Hepatocyte (in vitro differentiated cells): ENCODE measurements at regions not wholly inside any gene's neighbourhood (a gene's known extent, or its start where the extent isn't known, plus 50 kb on each side); places are given as distances from the start of the nearest gene placed in this dataset.

Experiments used
- DNase-seq: peaks from one replicate; pipeline ENCODE4 v3.0.0-alpha.2; 2016; ENCODE audit warnings: low spot score
- H2AFZ ChIP-seq: fragments of 200-600 bp; sonication (generic); 2 replicates; pipeline ENCODE4 v1.6.0; 2016; ENCODE audit warnings: antibody characterized with exemption, mild to moderate bottlenecking
- H3K27ac ChIP-seq: fragments of 200-600 bp; sonication (generic); 2 replicates; pipeline ENCODE4 v1.5.1; 2016; ENCODE audit warnings: mild to moderate bottlenecking
- H3K27me3 ChIP-seq: fragments of 200-600 bp; sonication (generic); 2 replicates; pipeline ENCODE4 v1.6.1; 2016
- H3K36me3 ChIP-seq: fragments of 200-600 bp; sonication (generic); replicated peaks from 2 replicates; pipeline ENCODE4 v1.5.1; 2016; ENCODE audit warnings: low read depth; ENCODE audit not compliant: insufficient read depth
- H3K4me1 ChIP-seq: fragments of 200-600 bp; sonication (generic); 2 replicates; pipeline ENCODE4 v1.5.1; 2016; ENCODE audit warnings: mild to moderate bottlenecking, moderate library complexity; ENCODE audit not compliant: insufficient read depth
- H3K4me2 ChIP-seq: fragments of 200-600 bp; sonication (generic); 2 replicates; pipeline ENCODE4 v1.6.0; 2016
- H3K4me3 ChIP-seq: fragments of 200-600 bp; sonication (generic); 2 replicates; pipeline ENCODE4 v1.5.1; 2016; ENCODE audit warnings: mild to moderate bottlenecking
- H3K79me2 ChIP-seq: fragments of 200-600 bp; sonication (generic); 2 replicates; pipeline ENCODE4 v1.6.0; 2017; ENCODE audit warnings: mild to moderate bottlenecking
- H3K9me2 ChIP-seq: fragments of 200-600 bp; sonication (generic); replicated peaks from 2 replicates; pipeline ENCODE4 v1.6.0; 2017; ENCODE audit warnings: mild to moderate bottlenecking; ENCODE audit not compliant: insufficient read depth
- H3K9me3 ChIP-seq: fragments of 200-600 bp; sonication (generic); 2 replicates; pipeline ENCODE4 v1.5.1; 2016; ENCODE audit warnings: low read depth, mild to moderate bottlenecking
- H4K20me1 ChIP-seq: fragments of 200-600 bp; sonication (generic); 2 replicates; pipeline ENCODE4 v1.6.0; 2016; ENCODE audit warnings: mild to moderate bottlenecking; ENCODE audit not compliant: insufficient read depth, poor library complexity, severe bottlenecking
- EZH2 ChIP-seq: fragments of 200-600 bp; sonication (generic); IDR thresholded peaks from 2 replicates; pipeline ENCODE4 v1.6.1; 2016; ENCODE audit warnings: antibody characterized with exemption, mild to moderate bottlenecking, borderline replicate concordance
- EZH2phosphoT487 ChIP-seq: fragments of 200-600 bp; sonication (generic); IDR thresholded peaks from one replicate; pipeline ENCODE4 v1.6.1; 2018; ENCODE audit warnings: antibody characterized with exemption, mild to moderate bottlenecking, low read depth, moderate library complexity; ENCODE audit not compliant: unreplicated experiment, severe bottlenecking
- WGBS: methylation state at CpG from one replicate; pipeline ENCODE4 v1.1.6; 2016; ENCODE audit warnings: low lambda C conversion rate; ENCODE audit errors: missing lambda C conversion rate; 5-methylcytosine and 5-hydroxymethylcytosine counted together
- TF ChIP-seq, protein P1 (sequence below): fragments of 200-600 bp; sonication (generic); IDR thresholded peaks from 2 replicates; pipeline ENCODE4 v1.5.1; 2016; ENCODE audit warnings: antibody characterized with exemption, mild to moderate bottlenecking; ENCODE audit not compliant: poor library complexity

DNA sequence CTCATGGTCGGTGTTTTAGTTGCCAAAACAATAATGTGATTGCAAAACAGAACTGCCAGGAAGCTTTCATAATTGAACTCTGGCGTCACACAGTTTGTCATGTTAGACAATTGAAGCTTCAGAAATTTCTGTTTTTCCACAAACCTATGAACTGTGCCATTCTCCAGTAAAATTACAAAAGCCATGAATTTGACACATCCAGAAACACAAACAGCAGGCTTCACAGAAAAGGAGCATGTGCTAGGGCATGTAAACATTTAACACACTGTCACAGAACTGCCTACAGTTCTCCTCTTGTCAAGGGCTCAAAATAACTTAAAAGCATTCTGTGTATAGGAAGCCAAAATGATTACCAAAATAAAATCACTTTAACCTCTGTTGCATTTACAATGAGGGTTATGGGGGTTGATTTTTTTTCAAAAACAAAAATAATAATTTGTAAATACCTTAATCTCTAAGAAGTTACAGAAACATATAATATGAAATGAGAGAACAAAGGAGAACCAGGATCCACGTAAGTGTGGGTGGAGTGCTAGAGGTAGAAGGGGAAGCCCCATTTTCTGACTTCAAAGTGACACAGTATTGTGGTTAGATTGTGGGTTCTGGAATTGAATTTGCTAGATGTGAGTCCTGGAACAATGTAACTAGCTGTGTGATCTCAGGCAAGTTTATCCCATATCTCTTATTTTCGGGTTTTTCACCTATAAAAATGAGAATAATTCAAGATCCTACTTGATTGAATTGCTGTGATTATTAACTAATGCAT is 295.0 kb downstream of the CENPC start:
- 64% methylated on average over 4 of the region's 4 CpGs for WGBS
- Histone ChIP-seq H3K36me3 (no peaks in the 10 kb centered on the region), H3K4me2 (no peak overlapping the region), H3K4me1 (no peaks in the 10 kb centered on the region), H4K20me1 (no peaks in the 10 kb centered on the region), H3K79me2 (no peaks in the 10 kb centered on the region), H3K27me3 (no peaks in the 10 kb centered on the region), H3K9me2 (no peaks in the 10 kb centered on the region), H2AFZ (no peak overlapping the region), H3K4me3 (no peak overlapping the region), H3K27ac (no peak overlapping the region), H3K9me3 (no peaks in the 10 kb centered on the region)
- no peak for DNase-seq
- no peak for TF ChIP-seq EZH2

DNA sequence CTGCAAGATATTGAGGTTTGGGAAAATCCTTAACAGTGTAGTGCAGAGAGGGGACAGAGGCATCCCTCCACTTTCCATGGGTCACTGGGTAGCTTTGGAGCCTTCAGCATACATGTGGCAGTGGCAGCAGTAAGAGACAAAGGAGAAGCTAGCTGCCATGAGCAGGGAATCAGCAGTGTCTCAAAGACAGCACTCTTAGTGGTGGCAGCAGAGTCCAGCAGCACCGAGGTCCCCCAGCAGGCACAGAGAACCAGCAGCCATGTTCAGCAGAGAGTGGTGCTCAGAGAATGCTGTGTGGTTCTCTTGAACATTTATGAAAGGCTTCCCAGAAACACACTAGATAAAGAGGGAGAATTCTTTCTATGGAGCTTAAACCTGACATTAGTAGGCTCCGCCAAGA is 308.5 kb downstream of the CENPC start:
- H3K9me3 ChIP-seq: no peaks in the 10 kb centered on the region
- no peaks in the 10 kb centered on the region for H4K20me1 ChIP-seq
- no peaks in the 10 kb centered on the region for H3K27me3 ChIP-seq
- no peaks in the 10 kb centered on the region for H3K36me3 ChIP-seq
- DNase-seq: no peak
- H3K27ac ChIP-seq: no peak overlapping the region
- H3K9me2 ChIP-seq: no peaks in the 10 kb centered on the region
- H3K4me3 ChIP-seq: no peak overlapping the region
- no peak overlapping the region for H3K4me2 ChIP-seq
- TF ChIP-seq EZH2 (no peak), EZH2phosphoT487 (no peak)
- TF ChIP-seq, protein P1, sequence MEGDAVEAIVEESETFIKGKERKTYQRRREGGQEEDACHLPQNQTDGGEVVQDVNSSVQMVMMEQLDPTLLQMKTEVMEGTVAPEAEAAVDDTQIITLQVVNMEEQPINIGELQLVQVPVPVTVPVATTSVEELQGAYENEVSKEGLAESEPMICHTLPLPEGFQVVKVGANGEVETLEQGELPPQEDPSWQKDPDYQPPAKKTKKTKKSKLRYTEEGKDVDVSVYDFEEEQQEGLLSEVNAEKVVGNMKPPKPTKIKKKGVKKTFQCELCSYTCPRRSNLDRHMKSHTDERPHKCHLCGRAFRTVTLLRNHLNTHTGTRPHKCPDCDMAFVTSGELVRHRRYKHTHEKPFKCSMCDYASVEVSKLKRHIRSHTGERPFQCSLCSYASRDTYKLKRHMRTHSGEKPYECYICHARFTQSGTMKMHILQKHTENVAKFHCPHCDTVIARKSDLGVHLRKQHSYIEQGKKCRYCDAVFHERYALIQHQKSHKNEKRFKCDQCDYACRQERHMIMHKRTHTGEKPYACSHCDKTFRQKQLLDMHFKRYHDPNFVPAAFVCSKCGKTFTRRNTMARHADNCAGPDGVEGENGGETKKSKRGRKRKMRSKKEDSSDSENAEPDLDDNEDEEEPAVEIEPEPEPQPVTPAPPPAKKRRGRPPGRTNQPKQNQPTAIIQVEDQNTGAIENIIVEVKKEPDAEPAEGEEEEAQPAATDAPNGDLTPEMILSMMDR: no peak
- WGBS: 95% methylated on average over 2 of the region's 2 CpGs
- no peak overlapping the region for H2AFZ ChIP-seq
- H3K4me1 ChIP-seq: no peaks in the 10 kb centered on the region
- no peaks in the 10 kb centered on the region for H3K79me2 ChIP-seq

DNA sequence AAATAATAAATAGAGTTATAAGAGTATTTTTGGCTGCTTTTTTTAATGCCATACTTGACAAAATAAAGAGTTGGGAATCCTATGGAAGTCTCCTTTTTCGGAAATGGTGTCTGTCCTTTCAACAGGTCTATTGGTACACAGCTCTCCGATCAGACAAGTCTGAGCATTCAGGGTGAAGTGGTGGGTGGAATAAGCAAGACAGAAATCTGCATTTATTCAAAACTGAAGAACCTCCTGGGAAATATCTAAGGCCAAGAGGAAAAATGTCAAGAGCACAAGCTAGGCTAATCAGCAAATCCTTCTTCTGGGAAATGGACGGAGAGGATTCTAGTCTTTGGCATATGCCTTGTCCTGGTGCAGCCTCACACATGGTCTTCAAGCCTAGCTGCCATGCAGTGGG is 309.0 kb downstream of the CENPC start:
- TF ChIP-seq EZH2phosphoT487: no peak
- TF ChIP-seq, protein P1: no peak
- no peak for TF ChIP-seq EZH2
- Histone ChIP-seq H2AFZ (no peak overlapping the region), H3K9me2 (no peaks in the 10 kb centered on the region), H3K79me2 (no peaks in the 10 kb centered on the region), H3K4me1 (no peaks in the 10 kb centered on the region), H3K27ac (no peak overlapping the region), H3K36me3 (no peaks in the 10 kb centered on the region), H4K20me1 (no peaks in the 10 kb centered on the region), H3K4me2 (no peak overlapping the region), H3K27me3 (no peaks in the 10 kb centered on the region), H3K9me3 (no peaks in the 10 kb centered on the region), H3K4me3 (no peak overlapping the region)
- 72% methylated on average over 3 of the region's 3 CpGs for WGBS
- DNase-seq: no peak

DNA sequence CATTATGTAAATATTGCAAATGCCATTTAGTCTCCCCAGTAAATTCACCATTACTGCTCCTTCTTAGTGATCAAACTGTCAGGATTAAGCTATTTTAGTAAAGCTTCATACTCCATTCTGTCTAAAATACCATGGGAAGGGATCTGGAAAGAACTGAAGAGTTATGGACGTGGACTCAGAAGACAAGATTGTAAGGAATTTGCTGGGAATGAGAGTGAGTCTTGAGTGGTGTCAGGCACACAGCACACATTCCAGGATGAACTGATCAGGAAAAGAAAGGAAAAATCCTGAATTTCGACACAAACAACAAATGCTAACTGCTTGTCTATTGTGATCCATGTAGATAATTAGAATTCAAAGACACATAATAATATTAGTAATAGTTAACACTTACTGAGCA is 311.0 kb downstream of the CENPC start:
- WGBS: 68% methylated on average over 2 of the region's 2 CpGs
- H3K27me3 ChIP-seq: no peaks in the 10 kb centered on the region
- no peaks in the 10 kb centered on the region for H4K20me1 ChIP-seq
- DNase-seq: peak; percentile 3
- H3K4me1 ChIP-seq: no peaks in the 10 kb centered on the region
- no peak overlapping the region for H3K4me2 ChIP-seq
- no peak overlapping the region for H3K27ac ChIP-seq
- no peaks in the 10 kb centered on the region for H3K9me3 ChIP-seq
- no peaks in the 10 kb centered on the region for H3K36me3 ChIP-seq
- TF ChIP-seq EZH2: no peak
- H3K9me2 ChIP-seq: no peaks in the 10 kb centered on the region
- H3K79me2 ChIP-seq: no peaks in the 10 kb centered on the region
- no peak overlapping the region for H3K4me3 ChIP-seq
- H2AFZ ChIP-seq: no peak overlapping the region
